Neural progenitor cell (in vitro differentiated cells): ENCODE measurements at regions not wholly inside any gene's neighbourhood (a gene's known extent, or its start where the extent isn't known, plus 50 kb on each side); places are given as distances from the start of the nearest gene placed in this dataset.

Source experiments
- DNase-seq: peaks from one replicate; pipeline ENCODE4 v3.0.0-alpha.2; 2016; ENCODE audit warnings: low spot score
- H2AFZ ChIP-seq: fragments of 200-600 bp; sonication (generic); replicated peaks from 2 replicates; pipeline ENCODE4 v1.6.1; 2016; ENCODE audit warnings: antibody characterized with exemption
- H3F3A ChIP-seq: fragments of 200-600 bp; sonication (generic); 2 replicates; pipeline ENCODE4 v1.6.1; 2016; ENCODE audit warnings: antibody characterized with exemption, low read depth
- H3K27ac ChIP-seq: fragments of 200-600 bp; sonication (generic); 2 replicates; pipeline ENCODE4 v1.5.1; 2016; ENCODE audit warnings: mild to moderate bottlenecking
- H3K27me3 ChIP-seq: fragments of 200-600 bp; sonication (generic); 2 replicates; pipeline ENCODE4 v1.6.1; 2016; ENCODE audit warnings: mild to moderate bottlenecking, moderate library complexity
- H3K36me3 ChIP-seq: fragments of 200-600 bp; sonication (generic); 2 replicates; pipeline ENCODE4 v1.5.1; 2016
- H3K4me1 ChIP-seq: fragments of 200-600 bp; sonication (generic); 2 replicates; pipeline ENCODE4 v1.6.1; 2016; ENCODE audit warnings: mixed run types
- H3K4me2 ChIP-seq: fragments of 200-600 bp; sonication (generic); 2 replicates; pipeline ENCODE4 v1.6.1; 2016
- H3K4me3 ChIP-seq: fragments of 200-600 bp; sonication (generic); 2 replicates; pipeline ENCODE4 v1.5.1; 2016
- H3K79me2 ChIP-seq: fragments of 200-600 bp; sonication (generic); 2 replicates; pipeline ENCODE4 v1.6.1; 2016; ENCODE audit warnings: low read depth
- H3K9ac ChIP-seq: fragments of 200-600 bp; sonication (generic); 2 replicates; pipeline ENCODE4 v1.6.1; 2016
- H3K9me3 ChIP-seq: fragments of 200-600 bp; sonication (generic); 2 replicates; pipeline ENCODE4 v1.5.1; 2016; ENCODE audit warnings: low read depth
- H4K20me1 ChIP-seq: fragments of 200-600 bp; sonication (generic); 2 replicates; pipeline ENCODE4 v1.6.1; 2016; ENCODE audit warnings: low read depth
- H3K27ac Mint-ChIP-seq: 3 replicates; pipeline ENCODE4 v1.8.0; 2021; ENCODE audit warnings: mixed read lengths
- H3K27me3 Mint-ChIP-seq: 2 replicates; pipeline ENCODE4 v1.8.0; 2022; ENCODE audit warnings: low read depth, mild to moderate bottlenecking, inconsistent platforms, moderate library complexity, mixed read lengths; ENCODE audit not compliant: insufficient read depth
- H3K36me3 Mint-ChIP-seq: 3 replicates; pipeline ENCODE4 v1.8.0; 2021; ENCODE audit warnings: mixed read lengths
- H3K4me1 Mint-ChIP-seq: 3 replicates; pipeline ENCODE4 v1.8.0; 2021; ENCODE audit warnings: mixed read lengths
- H3K4me3 Mint-ChIP-seq: 3 replicates; pipeline ENCODE4 v1.8.0; 2021; ENCODE audit warnings: mild to moderate bottlenecking, moderate library complexity, mixed read lengths
- H3K9me3 Mint-ChIP-seq: 3 replicates; pipeline ENCODE4 v1.8.0; 2020; ENCODE audit warnings: mixed read lengths
- CTCF ChIP-seq: fragments of 200-600 bp; sonication (generic); IDR thresholded peaks from 2 replicates; pipeline ENCODE4 v1.5.1; 2017; ENCODE audit warnings: antibody characterized with exemption, mild to moderate bottlenecking
- EZH2 ChIP-seq: fragments of 200-600 bp; sonication (generic); IDR thresholded peaks from 2 replicates; pipeline ENCODE4 v1.6.1; 2017; ENCODE audit warnings: antibody characterized with exemption, mild to moderate bottlenecking, moderate library complexity
- EZH2phosphoT487 ChIP-seq: fragments of 200-600 bp; sonication (generic); IDR thresholded peaks from 2 replicates; pipeline ENCODE4 v1.6.1; 2017; ENCODE audit warnings: antibody characterized with exemption

- H4K20me1 ChIP-seq = no peaks in the 10 kb centered on the region
- H3K36me3 Mint-ChIP-seq = peaks cover 16% of the 10 kb centered on the region
- H3K4me3 ChIP-seq = no peak overlapping the region
- no peak overlapping the region for H3K4me2 ChIP-seq
- no peak overlapping the region for H3K27ac ChIP-seq
- TF ChIP-seq EZH2phosphoT487 = no peak
- TF ChIP-seq CTCF = no peak
- TF ChIP-seq EZH2 = no peak
- H3K36me3 ChIP-seq = no peaks in the 10 kb centered on the region
- H3K9me3 Mint-ChIP-seq = peaks cover 40% of the 10 kb centered on the region
- DNase-seq = no peak
- no peak overlapping the region for H3K4me3 Mint-ChIP-seq
- H3K9me3 ChIP-seq = peaks cover 5% of the 10 kb centered on the region
- H3K27ac Mint-ChIP-seq = no peak overlapping the region
- H3F3A ChIP-seq = no peaks in the 10 kb centered on the region
- no peak overlapping the region for H2AFZ ChIP-seq
- no peaks in the 10 kb centered on the region for H3K79me2 ChIP-seq
- no peaks in the 10 kb centered on the region for H3K27me3 ChIP-seq
- peaks cover 2% of the 10 kb centered on the region for H3K27me3 Mint-ChIP-seq
- H3K4me1 ChIP-seq = no peaks in the 10 kb centered on the region
- H3K9ac ChIP-seq = no peak overlapping the region
- H3K4me1 Mint-ChIP-seq = no peaks in the 10 kb centered on the region
Measured at GRCh38 chr6:148091394-148091793, 251.2 kb upstream of the SASH1 start.

DNA sequence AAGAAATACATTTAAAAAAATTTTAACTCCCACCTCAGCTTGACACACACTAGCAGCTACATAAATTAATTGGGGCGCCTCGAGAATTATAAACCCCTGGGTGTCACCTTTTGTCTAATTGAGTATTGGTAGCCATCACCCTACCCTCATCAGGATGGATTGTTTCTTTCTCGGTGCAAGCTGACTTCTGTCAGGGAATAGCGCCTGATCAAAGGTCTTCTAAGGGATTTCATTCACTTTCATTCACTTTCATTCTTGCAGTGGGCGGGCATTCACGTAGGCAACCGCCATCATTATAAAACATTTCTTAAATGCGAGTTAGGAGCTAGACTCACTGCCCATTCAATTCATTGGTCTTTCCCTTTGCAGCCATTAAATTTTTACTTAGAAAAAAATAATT lies 239.2 kb upstream of the SASH1 start:
- Mint-ChIP-seq H3K9me3 (peaks cover 10% of the 10 kb centered on the region), H3K4me3 (peak overlapping the region; percentile 83), H3K27me3 (peaks cover 3% of the 10 kb centered on the region), H3K4me1 (peaks cover 43% of the 10 kb centered on the region), H3K27ac (peak overlapping the region; percentile 99), H3K36me3 (peaks cover 5% of the 10 kb centered on the region)
- H3K79me2 ChIP-seq = no peaks in the 10 kb centered on the region
- no peaks in the 10 kb centered on the region for H3F3A ChIP-seq
- no peaks in the 10 kb centered on the region for H3K9me3 ChIP-seq
- H3K9ac ChIP-seq = no peak overlapping the region
- H3K27me3 ChIP-seq = no peaks in the 10 kb centered on the region
- H2AFZ ChIP-seq = no peak overlapping the region
- no peak for TF ChIP-seq EZH2
- no peak for DNase-seq
- peaks cover 9% of the 10 kb centered on the region for H3K4me1 ChIP-seq
- no peak overlapping the region for H3K4me2 ChIP-seq
- no peak overlapping the region for H3K27ac ChIP-seq
- H4K20me1 ChIP-seq = no peaks in the 10 kb centered on the region
- no peaks in the 10 kb centered on the region for H3K36me3 ChIP-seq
- no peak overlapping the region for H3K4me3 ChIP-seq

- Histone ChIP-seq H3F3A (no peaks in the 10 kb centered on the region), H3K4me2 (no peak overlapping the region), H3K4me1 (peaks cover 9% of the 10 kb centered on the region), H4K20me1 (no peaks in the 10 kb centered on the region), H3K9ac (no peak overlapping the region), H3K27ac (no peak overlapping the region), H3K79me2 (no peaks in the 10 kb centered on the region), H3K27me3 (no peaks in the 10 kb centered on the region), H3K9me3 (no peaks in the 10 kb centered on the region), H2AFZ (no peak overlapping the region), H3K36me3 (no peaks in the 10 kb centered on the region), H3K4me3 (no peak overlapping the region)
- H3K4me3 Mint-ChIP-seq = peak overlapping the region; percentile 83
- peaks cover 3% of the 10 kb centered on the region for H3K27me3 Mint-ChIP-seq
- peaks cover 5% of the 10 kb centered on the region for H3K36me3 Mint-ChIP-seq
- no peak for TF ChIP-seq EZH2phosphoT487
- TF ChIP-seq CTCF = no peak
- no peak for TF ChIP-seq EZH2
- peaks cover 43% of the 10 kb centered on the region for H3K4me1 Mint-ChIP-seq
- H3K9me3 Mint-ChIP-seq = peaks cover 10% of the 10 kb centered on the region
- DNase-seq = no peak
- H3K27ac Mint-ChIP-seq = peak overlapping the region; percentile 99
Measured at GRCh38 chr6:148104131-148104530, 238.5 kb upstream of the SASH1 start.

DNA sequence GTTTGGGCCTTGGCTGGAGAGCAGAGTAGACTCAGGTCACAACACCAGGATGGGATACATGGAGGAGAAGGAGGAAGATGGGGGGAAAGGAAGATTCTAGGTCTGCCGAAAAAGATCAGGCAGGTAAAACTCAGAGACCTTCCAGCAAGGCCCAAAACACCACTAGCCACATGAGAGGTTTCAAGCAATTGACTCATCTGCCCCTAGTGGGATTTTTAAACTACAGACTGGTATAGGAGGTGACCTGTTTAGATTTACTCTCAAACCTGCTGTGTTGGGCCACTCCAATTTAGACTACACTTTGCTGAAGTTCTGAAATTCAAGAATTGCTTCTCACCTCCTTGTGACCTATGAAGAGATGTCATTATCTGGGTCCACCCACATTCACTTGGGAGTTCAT lies 236.9 kb upstream of the SASH1 start:
- H3K4me2 ChIP-seq = no peak overlapping the region
- no peaks in the 10 kb centered on the region for H3K27me3 Mint-ChIP-seq
- H3K4me1 Mint-ChIP-seq = peaks cover 41% of the 10 kb centered on the region
- peaks cover 12% of the 10 kb centered on the region for H3K9me3 Mint-ChIP-seq
- H3K27ac Mint-ChIP-seq = peak overlapping the region; percentile 98
- H3K36me3 ChIP-seq = no peaks in the 10 kb centered on the region
- no peaks in the 10 kb centered on the region for H4K20me1 ChIP-seq
- no peaks in the 10 kb centered on the region for H3K9me3 ChIP-seq
- TF ChIP-seq EZH2 = no peak
- no peak for TF ChIP-seq CTCF
- no peak for TF ChIP-seq EZH2phosphoT487
- no peaks in the 10 kb centered on the region for H3K27me3 ChIP-seq
- no peak overlapping the region for H3K4me3 Mint-ChIP-seq
- no peaks in the 10 kb centered on the region for H3F3A ChIP-seq
- H3K27ac ChIP-seq = no peak overlapping the region
- H3K4me1 ChIP-seq = peaks cover 9% of the 10 kb centered on the region
- H3K4me3 ChIP-seq = no peak overlapping the region
- DNase-seq = no peak
- H3K36me3 Mint-ChIP-seq = peaks cover 4% of the 10 kb centered on the region
- no peak overlapping the region for H2AFZ ChIP-seq
- H3K9ac ChIP-seq = no peak overlapping the region
- H3K79me2 ChIP-seq = no peaks in the 10 kb centered on the region
